NCI-H226 (cell line): ENCODE measurements at regions not wholly inside any gene's neighbourhood (a gene's known extent, or its start where the extent isn't known, plus 50 kb on each side); places are given as distances from the start of the nearest gene placed in this dataset.
"Not testable (repeated sequence)": the region's sequence is repeated elsewhere in the genome, so short reads cannot be mapped to it uniquely, and the experiment has no call there.

Experiments
- DNase-seq: peaks from one replicate; pipeline ENCODE4 v3.0.0-alpha.2; 2015

DNA sequence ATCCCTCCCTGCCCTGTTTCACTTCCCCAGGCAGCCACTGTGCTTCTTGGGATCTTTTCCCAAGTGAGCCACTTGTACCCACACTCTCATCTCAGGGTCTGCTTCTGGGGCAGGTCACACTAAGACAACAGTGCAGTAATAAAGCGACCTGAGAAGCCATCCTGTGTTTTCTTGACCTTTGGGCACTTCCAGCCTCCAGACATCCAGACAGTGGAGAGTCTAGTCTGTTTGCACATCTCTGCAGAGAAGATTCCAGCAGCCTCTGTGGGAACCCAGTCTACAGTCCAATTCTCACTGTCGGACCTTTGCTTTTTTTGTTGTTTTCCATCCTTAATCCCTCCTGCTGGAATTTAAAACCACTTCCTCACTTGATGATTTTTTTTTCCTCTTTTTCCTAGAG lies 50.3 kb upstream of the ATP6AP2 start:
- DNase-seq: no peak

DNA sequence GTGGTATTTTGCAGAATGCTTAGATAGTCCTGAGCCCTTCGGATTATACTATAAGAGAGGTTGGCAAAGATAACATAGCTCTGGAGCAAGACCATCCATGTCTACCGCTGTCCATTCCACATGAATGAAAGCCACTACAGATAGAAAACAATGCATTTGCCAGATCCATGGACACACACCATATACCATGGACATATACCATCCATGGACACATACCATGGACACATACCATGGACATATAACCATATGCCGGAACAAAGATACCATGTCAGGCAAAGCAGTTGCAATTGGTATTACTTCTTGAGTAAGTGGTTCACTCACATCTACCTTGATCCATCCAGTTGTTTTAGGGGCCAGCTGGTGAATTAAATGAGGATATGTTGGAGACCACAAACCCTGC lies 53.2 kb upstream of the ATP6AP2 start:
- no peak for DNase-seq

DNA sequence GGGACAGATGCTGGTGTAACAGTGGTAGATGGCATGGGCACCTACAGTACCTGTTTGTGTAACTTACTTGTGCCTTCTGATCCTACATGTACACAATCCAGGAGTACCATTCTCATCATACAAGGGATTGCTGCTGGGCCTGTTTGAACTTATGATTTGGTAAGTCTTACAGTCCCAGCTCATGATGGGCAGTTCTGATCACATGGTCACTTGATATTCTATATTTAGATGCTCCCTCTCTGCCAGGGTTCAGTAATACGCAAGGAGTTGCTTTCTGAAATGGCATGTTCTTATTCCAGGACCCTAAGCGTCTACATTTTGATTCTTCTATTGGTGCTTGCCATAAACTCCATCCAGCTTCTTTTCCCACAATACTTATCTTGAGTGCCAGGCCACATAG lies 54.4 kb upstream of the ATP6AP2 start:
- no peak for DNase-seq

DNA sequence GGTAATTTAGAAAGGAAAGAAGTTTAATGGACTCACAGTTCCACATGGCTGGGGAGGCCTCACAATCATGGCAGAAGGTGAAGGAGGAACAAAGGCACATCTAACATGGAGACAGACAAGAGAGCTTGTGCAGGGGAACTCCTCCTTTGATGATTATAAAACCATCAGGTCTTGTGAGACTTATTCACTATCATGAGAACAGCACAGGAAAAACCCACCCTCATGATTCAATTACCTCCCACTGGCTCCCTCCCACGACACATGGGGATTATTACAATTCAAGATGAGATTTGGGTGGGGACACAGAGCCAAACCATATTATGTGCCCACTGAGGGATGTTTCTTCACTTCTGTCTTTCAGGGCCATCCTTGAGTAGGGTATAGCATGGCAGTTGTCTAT lies 54.9 kb upstream of the ATP6AP2 start:
- DNase-seq: not testable (repeated sequence)

DNA sequence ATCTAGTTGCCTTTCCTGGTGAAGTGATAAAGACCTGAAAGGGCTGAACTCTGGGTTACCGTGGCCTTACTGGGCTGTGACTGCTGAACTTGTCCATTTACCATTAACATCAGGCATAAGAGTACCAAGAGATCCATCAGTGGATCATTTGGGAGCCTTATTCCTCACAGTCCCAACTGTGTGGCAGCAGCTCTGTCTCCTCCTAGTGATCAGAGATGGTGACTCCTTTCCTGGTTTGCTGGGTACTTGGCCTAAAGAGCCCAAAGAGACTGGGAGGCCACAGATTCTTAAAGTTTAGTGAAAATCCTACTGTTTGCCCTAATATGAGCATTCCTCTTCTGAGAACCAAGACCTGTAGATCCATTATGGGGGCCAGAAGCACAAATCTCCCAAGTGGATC lies 56.3 kb upstream of the ATP6AP2 start:
- DNase-seq: no peak

DNA sequence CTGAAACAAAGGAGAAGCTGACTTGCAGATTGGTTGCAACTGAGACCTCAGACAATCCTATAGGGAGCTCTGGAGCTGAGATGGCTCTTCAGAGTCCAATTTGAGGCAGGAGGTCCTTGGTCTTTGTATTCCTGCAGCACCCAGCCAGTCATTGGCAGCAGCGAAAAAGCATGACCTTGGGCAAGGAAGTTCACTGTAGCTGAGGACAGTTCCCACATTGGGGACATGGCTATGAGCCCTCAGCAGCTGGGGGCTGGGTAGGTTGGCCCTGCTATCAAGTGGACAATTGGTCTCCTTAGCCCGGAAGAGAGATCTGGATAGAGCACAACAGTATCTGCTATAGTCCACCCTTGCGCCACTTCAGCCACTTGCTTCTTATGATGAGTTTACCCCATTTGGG lies 56.9 kb upstream of the ATP6AP2 start:
- DNase-seq: no peak

DNA sequence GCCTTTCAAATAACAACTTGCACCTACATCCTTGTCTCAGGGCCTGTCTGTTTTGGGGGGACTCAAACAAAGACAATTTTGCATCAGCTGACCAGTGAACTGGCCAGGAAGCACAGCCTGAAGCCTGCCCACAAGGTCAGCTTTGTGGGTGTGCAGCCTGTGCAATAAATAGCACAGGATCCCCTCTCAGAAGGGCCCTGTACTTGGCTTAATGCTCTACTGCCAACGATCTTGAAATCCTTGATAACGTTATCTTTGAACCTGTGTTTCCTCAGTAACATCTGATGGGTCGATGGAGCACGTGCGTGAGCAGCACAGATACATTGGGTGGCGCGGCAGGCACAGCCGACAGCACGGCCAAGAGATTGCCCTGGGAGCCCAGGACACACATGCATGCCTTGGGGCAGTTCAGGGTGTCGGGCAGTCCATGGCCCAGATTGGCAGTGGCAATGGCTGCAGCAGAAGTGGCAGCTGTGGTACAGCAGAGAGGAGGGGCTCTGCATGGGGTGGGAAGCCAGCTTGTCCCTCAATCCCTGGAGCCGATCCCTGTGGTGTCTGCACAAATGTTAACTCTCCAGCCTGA lies 58.8 kb upstream of the ATP6AP2 start:
- DNase-seq: no peak

DNA sequence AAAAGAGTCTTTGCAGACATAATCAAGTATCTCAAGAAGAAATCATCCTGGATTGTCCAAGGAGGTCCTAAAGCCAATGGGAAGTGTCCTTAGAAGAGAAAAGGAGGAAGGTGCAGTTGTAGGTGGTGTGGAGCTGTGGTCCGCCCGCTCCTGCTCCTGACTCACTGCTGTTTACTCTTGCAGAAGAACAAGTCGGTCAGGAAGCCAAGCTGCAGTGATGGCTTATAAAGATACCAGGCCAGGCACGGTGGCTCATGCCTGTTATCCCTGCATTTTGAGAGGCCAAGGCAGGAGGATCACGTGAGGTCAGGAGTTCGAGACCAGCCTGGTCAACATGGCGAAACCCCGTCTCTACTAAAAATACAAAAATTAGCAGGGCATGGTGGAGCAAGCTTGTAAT lies 66.4 kb upstream of the ATP6AP2 start:
- no peak for DNase-seq

DNA sequence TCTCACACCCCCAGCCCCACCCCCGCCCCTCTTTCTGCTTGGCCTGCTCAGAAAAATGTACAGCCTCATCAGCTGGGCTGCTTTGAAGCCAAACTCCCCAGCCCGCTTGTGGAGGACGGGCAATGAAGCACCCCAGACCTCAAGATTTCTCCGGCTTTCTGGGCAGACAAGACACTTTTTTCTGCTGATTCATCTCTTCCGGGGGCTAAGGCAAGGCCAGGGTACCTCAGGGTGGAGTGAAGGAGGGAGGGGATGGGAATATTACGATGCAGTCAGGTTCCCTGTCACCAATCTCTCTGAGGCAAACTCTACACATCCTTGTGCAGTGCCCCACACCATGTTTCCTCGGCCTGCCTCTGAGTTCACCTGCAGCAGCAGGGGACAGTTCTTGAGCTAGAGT lies 66.9 kb upstream of the ATP6AP2 start:
- no peak for DNase-seq

DNA sequence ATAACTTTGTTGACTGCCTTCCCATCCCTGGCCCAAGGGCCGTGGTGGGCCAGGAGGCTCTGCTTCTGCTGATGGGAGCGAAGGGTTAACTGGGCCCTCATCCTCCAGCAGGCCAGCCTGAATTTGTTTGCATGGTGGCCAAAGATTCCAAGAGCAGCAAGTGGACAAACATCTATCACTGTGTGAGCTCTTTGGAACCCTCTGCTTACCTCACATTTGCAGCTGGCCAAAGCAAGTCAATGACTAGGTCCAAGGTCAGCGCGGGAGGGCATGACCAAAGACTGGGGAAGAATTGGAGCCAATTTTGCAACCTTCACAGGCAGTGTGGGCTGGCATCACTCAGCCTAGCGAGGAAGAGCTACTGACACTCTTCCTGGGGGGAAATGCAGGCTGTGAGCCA lies 67.8 kb upstream of the ATP6AP2 start:
- no peak for DNase-seq

DNA sequence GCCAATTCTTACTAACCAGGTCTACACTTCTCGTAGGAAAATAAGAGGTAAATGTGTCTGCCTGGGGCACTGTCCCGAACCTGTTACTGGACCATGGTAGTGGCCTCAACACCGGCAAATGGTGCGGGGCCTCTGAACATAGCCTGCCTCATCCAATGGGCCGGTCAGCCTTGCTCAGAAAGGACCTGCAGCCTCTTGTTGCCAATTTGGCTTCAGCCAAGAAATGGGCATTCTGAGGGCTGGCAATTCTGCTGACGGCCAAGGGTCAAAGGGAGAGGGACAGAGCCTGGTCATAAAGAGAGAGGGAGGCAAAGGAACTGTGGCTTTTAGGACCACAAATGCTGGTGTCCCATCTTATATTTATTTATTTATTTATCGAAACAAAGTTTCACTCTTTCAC lies 69.5 kb upstream of the ATP6AP2 start:
- DNase-seq: no peak

DNA sequence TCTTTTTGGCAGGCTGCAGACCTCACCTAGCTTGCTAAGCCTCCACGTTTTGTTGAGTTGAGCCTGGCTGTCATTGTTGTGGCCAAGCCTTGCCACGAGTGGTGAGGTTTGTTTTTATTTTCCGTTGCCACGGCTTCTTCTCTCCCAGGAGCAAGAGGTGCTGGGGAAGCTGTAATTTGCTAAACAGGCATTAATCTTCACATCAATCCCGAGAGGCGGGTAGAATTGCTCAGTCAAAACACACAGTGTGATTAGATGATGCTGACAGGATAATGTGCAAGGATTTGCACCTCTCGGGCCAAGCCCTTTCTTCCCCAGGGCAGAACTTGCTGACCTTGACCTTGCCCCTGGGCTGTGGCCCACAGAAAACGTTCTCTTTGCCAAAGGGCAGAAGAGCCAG lies 72.2 kb upstream of the ATP6AP2 start:
- DNase-seq: no peak

DNA sequence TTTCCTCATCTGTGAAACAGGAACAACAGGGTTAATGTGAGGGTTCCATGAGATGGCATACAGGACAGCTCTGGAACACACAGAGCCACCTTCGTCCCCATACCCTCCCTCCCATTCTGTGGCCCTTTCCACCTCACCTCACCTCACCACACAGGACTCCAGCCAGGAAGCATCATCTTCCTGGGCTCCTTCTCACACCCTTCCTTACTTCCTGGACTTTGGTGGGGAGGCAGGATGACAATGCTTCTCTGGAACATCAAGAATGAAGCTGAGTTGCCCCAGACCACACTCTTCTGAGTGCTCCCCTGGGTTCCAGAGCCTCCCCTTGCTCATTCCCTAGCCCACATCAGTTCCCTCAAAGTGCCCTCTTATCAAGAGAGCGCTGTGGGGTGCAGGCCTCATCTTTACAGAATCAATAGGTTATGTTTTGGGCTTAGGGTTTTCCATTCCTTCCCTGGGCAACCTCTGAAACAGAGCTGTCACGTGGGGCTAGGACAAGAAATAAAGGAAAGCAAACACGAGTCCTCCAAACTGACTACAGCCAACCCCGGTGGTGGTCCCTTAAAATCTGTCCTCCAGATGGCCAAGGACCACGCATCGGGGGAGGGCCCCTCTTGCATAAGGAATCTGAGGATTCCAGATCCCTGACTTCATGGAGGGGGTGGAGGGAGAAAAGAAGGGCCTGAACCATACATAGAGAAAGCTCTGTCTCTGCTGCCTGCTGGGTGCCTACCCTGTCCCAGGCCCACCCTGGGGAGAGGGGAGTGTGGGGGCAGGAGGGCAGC lies 74.4 kb upstream of the ATP6AP2 start:
- no peak for DNase-seq

DNA sequence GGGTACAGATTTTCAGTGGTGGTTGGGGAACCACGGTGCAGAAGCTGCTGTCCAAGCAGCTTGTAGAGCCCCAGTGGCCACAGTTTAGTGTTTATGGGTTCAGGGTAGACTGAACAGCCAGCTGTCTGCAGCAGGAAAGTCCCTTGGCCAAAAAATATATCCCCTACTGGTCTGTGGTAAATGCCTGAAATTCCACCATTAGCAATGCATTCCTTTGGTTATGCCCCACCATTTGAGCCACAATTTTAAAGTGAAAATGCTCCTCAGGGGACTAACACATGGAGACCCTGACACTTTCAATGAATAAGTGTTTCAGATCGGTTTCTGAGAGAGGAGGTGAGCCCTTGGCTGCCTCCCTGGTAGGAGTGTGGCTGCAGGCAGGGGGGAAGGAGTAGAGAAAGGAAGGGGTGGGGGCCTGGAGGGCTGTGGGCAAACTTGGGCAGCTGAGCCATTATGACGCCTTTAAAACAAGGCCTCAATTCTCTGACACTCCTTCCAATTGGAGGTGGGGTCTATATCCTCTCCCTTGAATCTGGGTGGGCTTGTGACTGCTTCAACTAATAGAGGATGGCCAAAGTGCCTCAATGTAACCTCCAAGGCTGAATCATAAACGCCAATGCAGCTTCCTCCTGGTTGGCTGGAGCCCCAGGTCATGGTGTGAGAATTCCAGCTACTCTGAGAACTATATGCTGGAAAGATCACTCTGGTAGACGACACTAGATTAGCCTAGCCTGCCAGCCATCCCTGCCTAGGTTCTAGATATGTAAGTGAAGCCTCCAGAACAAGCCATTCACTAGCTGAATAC lies 75.8 kb upstream of the ATP6AP2 start:
- DNase-seq: peak; percentile 28

DNA sequence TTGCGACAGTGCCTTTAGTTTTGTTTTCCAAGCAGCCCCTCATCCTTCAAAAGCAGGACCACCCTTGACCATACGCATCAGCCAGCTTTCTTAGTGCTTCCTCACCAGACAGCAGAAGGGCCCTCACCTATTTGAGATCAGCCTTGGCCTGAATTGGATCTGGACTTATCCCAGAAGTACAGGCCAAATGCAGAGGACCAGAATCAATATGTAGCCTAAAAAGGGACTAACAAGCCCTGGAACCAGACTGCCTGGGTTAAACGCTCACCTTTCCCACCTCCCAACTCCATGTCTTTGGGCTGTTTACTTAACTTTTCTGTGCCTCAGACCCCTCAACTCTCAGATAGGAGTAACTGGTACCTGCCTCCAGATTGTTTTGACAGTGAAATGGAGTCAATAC lies 77.7 kb upstream of the ATP6AP2 start:
- no peak for DNase-seq

DNA sequence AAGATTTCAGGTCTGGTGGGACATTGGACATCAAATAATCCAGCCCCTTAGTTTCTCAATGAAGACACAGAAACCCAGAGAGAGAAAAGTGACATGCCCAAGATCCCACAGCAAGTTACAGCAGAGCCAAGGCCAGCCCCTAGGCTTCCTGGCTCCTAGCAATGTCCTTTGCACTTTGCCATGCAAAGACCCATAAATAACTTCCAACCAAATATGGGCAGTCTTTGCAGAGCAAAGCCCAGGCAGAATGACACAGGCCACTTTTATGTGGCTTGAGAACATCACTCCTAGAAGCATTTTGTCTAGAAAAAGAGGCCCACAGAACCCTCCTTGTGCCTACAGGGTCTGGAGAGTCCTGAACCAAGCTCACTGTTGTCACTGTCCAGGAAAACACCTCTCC lies 78.1 kb upstream of the ATP6AP2 start:
- DNase-seq: no peak

DNA sequence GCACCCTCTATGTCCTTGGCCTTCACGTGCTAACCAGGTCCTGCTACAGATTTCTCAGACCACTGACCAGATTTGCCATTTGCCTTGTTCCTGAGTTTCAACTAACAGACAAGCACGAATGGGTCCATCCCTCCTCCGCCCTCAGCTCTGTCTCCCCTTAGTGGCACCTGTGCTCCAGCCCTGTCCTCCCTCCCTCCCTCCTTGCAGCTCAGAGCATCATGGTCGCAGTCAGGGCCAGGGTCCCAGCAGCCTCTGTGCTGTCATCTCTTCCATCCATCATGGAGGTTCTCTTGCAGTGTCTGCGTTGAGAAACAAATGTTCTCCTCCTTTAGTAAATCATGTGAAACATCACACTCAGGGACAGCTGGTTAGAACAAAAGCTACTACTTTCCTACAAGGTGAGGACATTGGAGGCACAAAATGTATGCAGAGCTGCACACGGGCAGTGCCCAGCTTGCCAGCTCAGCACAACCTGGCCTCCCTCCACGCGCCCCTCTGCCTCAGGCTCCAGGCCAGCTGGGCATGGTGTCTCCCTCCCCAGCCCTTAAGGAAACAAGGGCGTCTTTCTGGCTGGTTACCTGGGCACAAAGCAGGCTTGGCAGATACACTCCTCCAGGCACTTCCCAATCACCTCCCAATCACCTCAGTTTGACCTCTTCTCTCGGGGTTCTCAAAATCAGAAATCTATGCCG lies 79.5 kb upstream of the ATP6AP2 start:
- DNase-seq: no peak

DNA sequence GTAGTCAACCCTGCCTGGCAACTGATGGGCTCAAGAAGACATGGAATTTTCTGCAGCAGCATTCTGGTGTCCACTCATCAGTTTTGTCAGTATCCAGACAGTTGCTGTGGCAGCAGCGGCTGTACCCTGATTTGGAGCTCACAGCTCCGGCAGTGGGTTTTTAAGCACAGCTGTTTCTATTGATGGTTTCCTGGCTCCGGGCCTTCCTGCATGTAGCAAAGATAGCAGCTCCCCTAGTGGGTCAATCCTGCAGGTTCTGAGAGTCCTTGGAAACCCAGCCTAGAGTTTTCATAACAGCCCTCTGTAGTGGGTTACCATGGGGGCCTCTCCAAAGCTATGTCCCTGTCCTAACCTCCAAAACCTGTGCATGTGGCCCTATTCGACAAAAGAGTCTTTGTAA lies 84.0 kb upstream of the ATP6AP2 start:
- no peak for DNase-seq

DNA sequence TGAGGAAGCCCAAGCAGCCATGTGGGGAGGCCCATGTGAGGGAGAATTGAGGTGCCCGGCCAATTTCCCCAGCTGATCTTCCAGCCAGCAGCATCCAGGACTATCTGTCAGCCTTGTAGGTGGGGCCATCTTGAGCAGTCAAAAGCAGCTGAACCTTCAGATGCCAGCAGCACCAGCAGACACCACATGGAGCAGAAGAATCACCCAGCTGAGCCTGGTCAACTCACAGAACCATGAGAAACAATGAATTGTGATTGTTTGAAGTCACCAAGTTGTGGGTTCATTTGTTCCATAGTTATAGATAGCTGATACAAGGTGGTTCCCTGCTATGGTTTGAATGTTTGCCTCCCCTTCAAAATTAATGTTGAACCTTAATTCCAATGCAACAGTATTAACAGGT lies 85.1 kb upstream of the ATP6AP2 start:
- no peak for DNase-seq

DNA sequence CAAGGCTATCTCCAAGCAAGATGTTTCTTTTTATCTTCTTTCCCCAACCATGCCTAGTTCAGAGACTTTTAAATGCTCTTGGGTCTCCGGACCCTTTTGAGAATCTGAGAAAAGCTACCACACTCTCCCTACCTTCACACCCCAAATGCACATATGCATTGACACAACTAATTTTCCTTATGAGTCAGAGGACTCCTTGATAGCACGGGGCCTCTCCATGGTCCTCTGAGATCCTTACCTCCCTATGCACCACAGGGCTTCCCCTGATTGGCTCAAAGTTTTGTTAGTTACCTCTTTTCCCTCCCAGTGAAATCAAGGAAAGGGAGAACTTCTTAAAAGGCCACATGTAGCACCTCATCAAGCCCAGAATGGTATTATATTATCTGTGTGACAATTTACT lies 86.8 kb upstream of the ATP6AP2 start:
- no peak for DNase-seq

DNA sequence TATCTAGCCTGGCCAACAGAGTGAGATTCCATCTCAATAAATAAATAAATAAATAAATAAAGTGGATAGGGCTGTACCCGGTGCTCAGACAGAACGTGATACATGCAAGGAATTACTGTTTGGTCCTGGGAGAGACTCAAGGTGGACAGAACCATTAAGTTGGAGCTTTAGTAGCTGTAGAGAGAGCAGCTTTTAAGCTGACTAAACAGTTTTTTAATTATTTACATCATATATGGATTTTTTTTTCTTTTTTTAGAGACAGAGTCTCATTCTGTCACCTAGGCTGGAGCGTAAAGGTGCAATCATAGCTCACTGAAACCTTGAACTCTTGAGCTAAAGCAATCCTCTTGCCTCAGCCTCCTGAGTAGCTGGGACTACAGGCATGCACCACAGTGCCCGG lies 92.5 kb upstream of the ATP6AP2 start:
- DNase-seq: no peak

DNA sequence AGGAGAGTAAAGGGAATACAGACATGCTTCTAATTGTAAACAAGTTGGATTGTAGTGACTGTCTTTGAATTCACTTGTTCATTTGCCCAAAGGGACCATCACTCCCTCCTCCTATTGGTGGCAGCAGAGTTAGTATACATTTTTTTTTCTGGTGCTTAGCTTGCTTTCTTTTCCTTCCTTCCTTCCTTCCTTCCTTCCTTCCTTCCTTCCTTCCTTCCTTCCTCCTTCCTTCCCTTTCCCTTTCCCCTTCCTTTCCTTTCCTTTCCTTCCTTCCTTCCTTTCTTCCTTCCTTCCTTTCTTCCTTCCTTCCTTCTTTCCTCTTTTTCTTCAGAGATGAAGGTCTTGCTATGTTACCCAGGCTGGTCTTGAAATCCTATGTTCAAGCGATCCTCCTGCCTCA lies 94.8 kb upstream of the ATP6AP2 start:
- no peak for DNase-seq

DNA sequence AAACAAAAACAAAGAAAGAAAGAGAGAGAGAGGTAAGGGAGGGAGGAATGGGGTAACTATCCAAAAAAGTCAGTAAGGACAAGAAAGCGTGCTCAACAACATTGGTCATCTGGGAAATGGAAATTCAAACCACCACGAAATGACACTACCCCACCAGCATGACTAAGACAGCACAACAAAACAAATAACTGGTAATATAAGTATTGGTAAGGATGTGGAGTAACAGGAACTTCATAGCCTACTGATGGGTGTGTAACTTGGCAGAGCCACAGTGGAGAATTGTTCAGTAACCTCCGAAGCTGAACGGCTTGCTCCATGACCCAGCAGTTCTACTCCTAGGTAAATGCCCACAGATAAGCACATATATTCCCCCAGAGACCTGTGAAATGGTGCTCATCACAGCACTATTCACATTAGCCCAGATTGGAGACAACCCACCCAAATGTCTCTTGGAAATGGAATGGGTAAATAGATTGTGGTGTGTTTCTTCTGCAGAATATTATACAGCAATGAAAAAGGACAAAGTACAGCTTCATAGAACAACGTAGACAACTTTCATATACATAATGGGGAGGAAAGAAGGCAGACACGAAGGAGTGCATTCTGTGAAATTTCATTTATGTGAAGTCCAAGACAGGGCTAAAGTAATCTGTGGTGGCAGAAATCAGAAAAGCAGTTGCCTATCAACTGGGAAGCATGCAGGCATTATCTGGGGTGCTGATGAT lies 95.5 kb upstream of the ATP6AP2 start:
- no peak for DNase-seq
